T-cell (primary cell): ENCODE measurements at regions not wholly inside any gene's neighbourhood (a gene's known extent, or its start where the extent isn't known, plus 50 kb on each side); places are given as distances from the start of the nearest gene placed in this dataset.

ENCODE experiments used
- ATAC-seq, 4 experiments: fragments of 200-7000 bp in 3 of 4; fragments of 150-1000 bp in 1 of 4; cut with Tn5 transposase; replicated peaks in 1 of 4; 1 replicate in 3 of 4; 2 replicates in 1 of 4; pipeline ENCODE4 v1.10.0; 2021; ENCODE audit warnings: moderate library complexity in 3 of 4, mild to moderate bottlenecking in 2 of 4, moderate number of reproducible peaks in 1 of 4
- CTCF ChIA-PET, 2 donors: fragments of 300-600 bp; sonication (Branson Sonifier 250); formaldehyde crosslinking; loops; one replicate each; lab custom pipeline; 2022; ENCODE audit warnings: antibody characterized with exemption in 2 of 2; lab: Charles Lee
- POLR2A ChIA-PET, 2 donors: fragments of 300-600 bp; sonication (Branson Sonifier 250); formaldehyde crosslinking; loops; one replicate each; lab custom pipeline; 2022; ENCODE audit warnings: antibody characterized with exemption in 2 of 2; lab: Charles Lee
- DNase-seq, 35 experiments: peaks; one replicate each; pipeline versions ENCODE4 v3.0.0 to v3.0.0-alpha.2; 2013 to 2023
- H3K27ac ChIP-seq: one replicate; pipeline ENCODE4 v1.5.1; 2013; ENCODE audit warnings: low read length
- H3K27me3 ChIP-seq, 2 experiments: replicated peaks in 1 of 2; 1 replicate in 1 of 2; 2 replicates in 1 of 2; pipeline versions ENCODE4 v1.6.1 to v1.7.0; 2013; ENCODE audit warnings: low read length in 1 of 2, mixed read lengths in 1 of 2; ENCODE audit not compliant: control insufficient read depth in 2 of 2, insufficient read depth in 2 of 2; ENCODE audit errors: extremely low read depth in 1 of 2
- H3K36me3 ChIP-seq, 2 donors: 1 replicate in 1 of 2; 2 replicates in 1 of 2; pipeline versions ENCODE4 v1.6.1 to v1.7.0; 2013; ENCODE audit warnings: low read length in 1 of 2; ENCODE audit not compliant: control insufficient read depth in 2 of 2, insufficient read depth in 1 of 2; ENCODE audit errors: extremely low read depth in 1 of 2
- H3K4me1 ChIP-seq, 2 experiments: 1 replicate in 1 of 2; 2 replicates in 1 of 2; pipeline versions ENCODE4 v1.6.1 to v1.7.0; 2013; ENCODE audit warnings: low read length in 2 of 2, mixed read lengths in 1 of 2; ENCODE audit not compliant: insufficient read depth in 2 of 2, control insufficient read depth in 1 of 2; ENCODE audit errors: extremely low read depth in 1 of 2
- H3K4me3 ChIP-seq, 2 donors: 1 replicate in 1 of 2; 2 replicates in 1 of 2; pipeline versions ENCODE4 v1.5.1 to v1.7.0; 2013; ENCODE audit warnings: mild to moderate bottlenecking in 2 of 2, low read length in 1 of 2, moderate library complexity in 1 of 2; ENCODE audit not compliant: control insufficient read depth in 1 of 2; ENCODE audit errors: extremely low read depth in 1 of 2
- H3K9me3 ChIP-seq: 2 replicates; pipeline ENCODE4 v1.7.0; 2013
- H3K27ac Mint-ChIP-seq, 2 donors: one replicate each; pipeline ENCODE4 v1.8.0; 2020 to 2021; ENCODE audit warnings: mild to moderate bottlenecking in 2 of 2, mixed read lengths in 2 of 2
- H3K27me3 Mint-ChIP-seq, 2 donors: one replicate each; pipeline ENCODE4 v1.8.0; 2021 to 2022; ENCODE audit warnings: mixed read lengths in 2 of 2
- H3K36me3 Mint-ChIP-seq: one replicate; pipeline ENCODE4 v1.8.0; 2021; ENCODE audit warnings: mixed read lengths
- H3K4me1 Mint-ChIP-seq, 3 donors: one replicate each; pipeline ENCODE4 v1.8.0; 2020 to 2022; ENCODE audit warnings: mixed read lengths in 3 of 3, mild to moderate bottlenecking in 1 of 3
- H3K4me3 Mint-ChIP-seq, 3 donors: one replicate each; pipeline ENCODE4 v1.8.0; 2020 to 2022; ENCODE audit warnings: mild to moderate bottlenecking in 3 of 3, mixed read lengths in 3 of 3, moderate library complexity in 3 of 3
- H3K9me3 Mint-ChIP-seq, 3 donors: one replicate each; pipeline ENCODE4 v1.8.0; 2020 to 2022; ENCODE audit warnings: mixed read lengths in 3 of 3
- WGBS: methylation state at CpG from one replicate; pipeline ENCODE4 v1.1.5; 2013; ENCODE audit warnings: missing lambda C conversion rate; ENCODE audit not compliant: insufficient coverage; 5-methylcytosine and 5-hydroxymethylcytosine counted together

GRCh38 chr16:6105115-6105514 is 1007.5 kb upstream of the EEF2KMT start:
- H3K36me3 ChIP-seq = no peaks in the 10 kb centered on the region
- DNase-seq = no peak
- no peaks in the 10 kb centered on the region for H3K4me1 ChIP-seq
- no peaks in the 10 kb centered on the region for H3K9me3 ChIP-seq
- H3K4me3 Mint-ChIP-seq = no peak overlapping the region
- no peak overlapping the region for H3K27ac Mint-ChIP-seq
- no peaks in the 10 kb centered on the region for H3K27me3 Mint-ChIP-seq
- no peak overlapping the region for H3K27ac ChIP-seq
- no peak for ATAC-seq
- CTCF ChIA-PET = no interaction called here
- no peak overlapping the region for H3K4me3 ChIP-seq
- no peaks in the 10 kb centered on the region for H3K36me3 Mint-ChIP-seq
- WGBS = no CpG with 5 or more reads among the region's 3 CpGs
- POLR2A ChIA-PET = no interaction called here
- H3K4me1 Mint-ChIP-seq = no peaks in the 10 kb centered on the region
- no peaks in the 10 kb centered on the region for H3K27me3 ChIP-seq
- peaks cover 10 to 19% (median 15%) of the 10 kb centered on the region in 3 donors for H3K9me3 Mint-ChIP-seq

GRCh38 chr16:6104428-6104827 is 1006.8 kb upstream of the EEF2KMT start:
- ChIA-PET POLR2A (no interaction called here), CTCF (no interaction called here)
- Histone ChIP-seq H3K27ac (no peak overlapping the region), H3K36me3 (no peaks in the 10 kb centered on the region), H3K27me3 (no peaks in the 10 kb centered on the region), H3K9me3 (no peaks in the 10 kb centered on the region), H3K4me3 (no peak overlapping the region), H3K4me1 (no peaks in the 10 kb centered on the region)
- no peak overlapping the region for H3K4me3 Mint-ChIP-seq
- H3K4me1 Mint-ChIP-seq = no peaks in the 10 kb centered on the region
- no peak for DNase-seq
- WGBS = 78% methylated on average over 2 of the region's 3 CpGs
- H3K27me3 Mint-ChIP-seq = no peaks in the 10 kb centered on the region
- H3K9me3 Mint-ChIP-seq = peaks cover 10 to 21% (median 15%) of the 10 kb centered on the region in 3 donors
- no peak overlapping the region for H3K27ac Mint-ChIP-seq
- no peaks in the 10 kb centered on the region for H3K36me3 Mint-ChIP-seq
- no peak for ATAC-seq

GRCh38 chr16:6103561-6103960 is 1006.0 kb upstream of the EEF2KMT start:
- WGBS = 42% methylated on average over 1 of the region's 2 CpGs
- Mint-ChIP-seq H3K4me1 (no peaks in the 10 kb centered on the region), H3K36me3 (no peaks in the 10 kb centered on the region), H3K4me3 (no peak overlapping the region), H3K9me3 (peaks cover 10 to 25% (median 15%) of the 10 kb centered on the region in 3 donors), H3K27me3 (no peaks in the 10 kb centered on the region), H3K27ac (no peak overlapping the region)
- ChIA-PET POLR2A (no interaction called here), CTCF (no interaction called here)
- no peaks in the 10 kb centered on the region for H3K9me3 ChIP-seq
- DNase-seq = no peak
- no peaks in the 10 kb centered on the region for H3K4me1 ChIP-seq
- no peak for ATAC-seq
- no peak overlapping the region for H3K4me3 ChIP-seq
- H3K36me3 ChIP-seq = no peaks in the 10 kb centered on the region
- no peaks in the 10 kb centered on the region for H3K27me3 ChIP-seq
- H3K27ac ChIP-seq = no peak overlapping the region

- CTCF ChIA-PET = no interaction called here
- H3K36me3 ChIP-seq = no peaks in the 10 kb centered on the region
Measured at GRCh38 chr16:6099102-6099501, 1001.5 kb upstream of the EEF2KMT start.

GRCh38 chr16:6096931-6097670 is 999.5 kb upstream of the EEF2KMT start:
- CTCF ChIA-PET = no interaction called here
- no CpG with 5 or more reads among the region's 7 CpGs for WGBS
- Histone ChIP-seq H3K4me3 (no peak overlapping the region), H3K27me3 (no peaks in the 10 kb centered on the region), H3K36me3 (no peaks in the 10 kb centered on the region), H3K27ac (no peak overlapping the region), H3K9me3 (no peaks in the 10 kb centered on the region), H3K4me1 (no peaks in the 10 kb centered on the region)
- DNase-seq = no peak
- POLR2A ChIA-PET = no interaction called here
- Mint-ChIP-seq H3K4me1 (no peaks in the 10 kb centered on the region), H3K27me3 (no peaks in the 10 kb centered on the region), H3K36me3 (no peaks in the 10 kb centered on the region), H3K4me3 (no peak overlapping the region), H3K9me3 (peaks cover 9 to 24% (median 11%) of the 10 kb centered on the region in 3 donors), H3K27ac (no peak overlapping the region)
- no peak for ATAC-seq

More at GRCh38 chr16:6099102-6099501, 1001.5 kb upstream of the EEF2KMT start:
- H3K36me3 Mint-ChIP-seq = no peaks in the 10 kb centered on the region
- no peak overlapping the region for H3K4me3 Mint-ChIP-seq
- Histone ChIP-seq H3K27me3 (no peaks in the 10 kb centered on the region), H3K9me3 (no peaks in the 10 kb centered on the region), H3K4me3 (no peak overlapping the region), H3K27ac (no peak overlapping the region), H3K4me1 (no peaks in the 10 kb centered on the region)
- WGBS = 87% methylated on average over 3 of the region's 4 CpGs
- ATAC-seq (no peak), DNase-seq (no peak)
- H3K27me3 Mint-ChIP-seq = no peaks in the 10 kb centered on the region
- peaks cover 14 to 28% (median 16%) of the 10 kb centered on the region in 3 donors for H3K9me3 Mint-ChIP-seq
- H3K4me1 Mint-ChIP-seq = no peaks in the 10 kb centered on the region
- H3K27ac Mint-ChIP-seq = no peak overlapping the region
- POLR2A ChIA-PET = no interaction called here

GRCh38 chr16:6095414-6095813 is 997.8 kb upstream of the EEF2KMT start:
- H3K4me3 ChIP-seq = no peak overlapping the region
- WGBS = 76% methylated on average over 4 of the region's 5 CpGs
- no peak for DNase-seq
- Mint-ChIP-seq H3K9me3 (peaks cover 21 to 24% (median 23%) of the 10 kb centered on the region in 3 donors), H3K27ac (no peak overlapping the region), H3K27me3 (no peaks in the 10 kb centered on the region), H3K4me3 (no peak overlapping the region), H3K36me3 (no peaks in the 10 kb centered on the region), H3K4me1 (no peaks in the 10 kb centered on the region)
- no peaks in the 10 kb centered on the region for H3K36me3 ChIP-seq
- H3K27ac ChIP-seq = no peak overlapping the region
- no peaks in the 10 kb centered on the region for H3K4me1 ChIP-seq
- H3K27me3 ChIP-seq = no peaks in the 10 kb centered on the region
- CTCF ChIA-PET = no interaction called here
- no peaks in the 10 kb centered on the region for H3K9me3 ChIP-seq
- POLR2A ChIA-PET = no interaction called here
- no peak for ATAC-seq
